Aorta (tissue), 5 donors: ENCODE measurements at regions not wholly inside any gene's neighbourhood (a gene's known extent, or its start where the extent isn't known, plus 50 kb on each side); places are given as distances from the start of the nearest gene placed in this dataset.

ENCODE experiments used
- ATAC-seq: fragments of 200-7000 bp; cut with Tn5 transposase; one replicate; pipeline ENCODE4 v1.9.1; 2022; ENCODE audit warnings: moderate library complexity; ENCODE audit not compliant: low FRiP score
- DNase-seq, 2 donors: peaks; one replicate each; pipeline ENCODE4 v3.0.0-alpha.2; 2020
- H3K27ac ChIP-seq, 2 donors: one replicate each; pipeline ENCODE4 v1.5.1; 2013; ENCODE audit warnings: low read length in 2 of 2, mild to moderate bottlenecking in 2 of 2, moderate library complexity in 2 of 2, control low read depth in 1 of 2, inconsistent platforms in 1 of 2, low read depth in 1 of 2
- H3K27me3 ChIP-seq, 2 donors: one replicate each; pipeline ENCODE4 v1.6.1; 2013; ENCODE audit warnings: control low read depth in 1 of 2, low read length in 1 of 2, mild to moderate bottlenecking in 1 of 2, moderate library complexity in 1 of 2; ENCODE audit not compliant: insufficient read depth in 2 of 2, control insufficient read depth in 1 of 2
- H3K36me3 ChIP-seq, 2 donors: one replicate each; pipeline ENCODE4 v1.6.1; 2013; ENCODE audit warnings: control low read depth in 1 of 2, low read length in 1 of 2, mild to moderate bottlenecking in 1 of 2; ENCODE audit not compliant: insufficient read depth in 2 of 2, control insufficient read depth in 1 of 2
- H3K4me1 ChIP-seq, 2 donors: one replicate each; pipeline ENCODE4 v1.6.1; 2013; ENCODE audit warnings: low read length in 2 of 2, control low read depth in 1 of 2, mild to moderate bottlenecking in 1 of 2, moderate library complexity in 1 of 2; ENCODE audit not compliant: insufficient read depth in 2 of 2, control insufficient read depth in 1 of 2
- H3K4me3 ChIP-seq, 2 donors: one replicate each; pipeline ENCODE4 v1.5.1; 2013; ENCODE audit warnings: low read length in 2 of 2, control low read depth in 1 of 2, mild to moderate bottlenecking in 1 of 2
- H3K9me3 ChIP-seq: one replicate; pipeline ENCODE4 v1.6.1; 2013; ENCODE audit warnings: mild to moderate bottlenecking, low read length; ENCODE audit not compliant: control insufficient read depth
- WGBS, 2 donors: extraction: QIAGEN DNeasy Blood & Tissue Kit; methylation state at CpG; one replicate each; pipeline ENCODE4 v1.1.7; 2013; 5-methylcytosine and 5-hydroxymethylcytosine counted together
- intact Hi-C, 2 donors: fragments of 100-400 bp; cut with DNase I; formaldehyde crosslinking; loops; one replicate each; pipeline versions ENCODE4 v1.14.2 to v1.15.0; 2022
- donor health status: healthy with polysubstance abuse.
- donor health status: Bipolar disorder and iron deficiency.
- donor health status: DM: no; HTN: no; CAD: no.
- donor health status: DM: no; HTN: no; CAD: no.
- donor health status: DM: yes; HTN: yes; CAD: no.

GRCh38 chr15:31570591-31570990 is 244.0 kb downstream of the KLF13 start:
- no peaks in the 10 kb centered on the region for H3K4me1 ChIP-seq
- WGBS, 2 donors: 84 to 90% methylated on average over 11 of the region's 11 CpGs
- ATAC-seq (no peak), DNase-seq (no peak)
- intact Hi-C loops: no loop called here
- H3K9me3 ChIP-seq: no peaks in the 10 kb centered on the region
- no peak overlapping the region for H3K4me3 ChIP-seq
- H3K36me3 ChIP-seq: peaks cover 0 to 7% of the 10 kb centered on the region in 2 donors
- no peaks in the 10 kb centered on the region for H3K27me3 ChIP-seq
- H3K27ac ChIP-seq: no peak overlapping the region

- H3K36me3 ChIP-seq: peaks cover 0 to 7% of the 10 kb centered on the region in 2 donors
- no peak overlapping the region for H3K4me3 ChIP-seq
- DNase-seq (no peak), ATAC-seq (no peak)
- intact Hi-C loops: no loop called here
- no peaks in the 10 kb centered on the region for H3K4me1 ChIP-seq
- no peaks in the 10 kb centered on the region for H3K27me3 ChIP-seq
- WGBS, 2 donors: 68 to 88% methylated on average over 3 of the region's 3 CpGs
- no peak overlapping the region for H3K27ac ChIP-seq
- no peaks in the 10 kb centered on the region for H3K9me3 ChIP-seq
Observed at GRCh38 chr15:31571676-31572075, 245.0 kb downstream of the KLF13 start.

DNA sequence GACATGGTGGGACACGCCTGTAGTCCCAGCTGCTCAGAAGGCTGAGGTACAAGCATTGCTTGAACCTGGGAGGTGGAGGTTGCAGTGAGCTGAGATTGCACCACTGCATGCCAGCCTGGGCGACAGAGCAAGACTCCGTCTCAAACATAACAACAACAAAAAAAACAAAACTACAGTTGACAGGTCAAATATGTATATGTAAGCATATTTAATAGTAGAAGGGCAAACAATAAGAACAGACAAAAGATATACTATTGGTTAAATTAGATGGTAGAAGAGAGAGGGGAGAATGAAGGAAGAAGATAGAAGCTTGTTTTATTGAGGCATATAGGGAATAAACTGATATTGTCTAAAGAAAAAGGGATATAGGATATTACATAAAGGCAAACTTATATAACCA is 247.1 kb downstream of the KLF13 start:
- no peaks in the 10 kb centered on the region for H3K36me3 ChIP-seq
- H3K27me3 ChIP-seq: no peaks in the 10 kb centered on the region
- WGBS, 2 donors: 88 to 90% methylated on average over 3 of the region's 3 CpGs
- intact Hi-C loops: no loop called here
- DNase-seq (no peak), ATAC-seq (no peak)
- no peak overlapping the region for H3K4me3 ChIP-seq
- H3K9me3 ChIP-seq: no peaks in the 10 kb centered on the region
- H3K27ac ChIP-seq: no peak overlapping the region
- no peaks in the 10 kb centered on the region for H3K4me1 ChIP-seq

GRCh38 chr15:31574766-31575165 is 248.1 kb downstream of the KLF13 start:
- Histone ChIP-seq H3K36me3 (no peaks in the 10 kb centered on the region), H3K9me3 (no peaks in the 10 kb centered on the region), H3K27ac (no peak overlapping the region), H3K27me3 (no peaks in the 10 kb centered on the region), H3K4me3 (no peak overlapping the region), H3K4me1 (no peaks in the 10 kb centered on the region)
- intact Hi-C loops: no loop called here
- WGBS, 2 donors: 54 to 72% methylated on average over 1 of the region's 1 CpG
- ATAC-seq (peak; percentile 52), DNase-seq (no peak)

GRCh38 chr15:31577108-31577507 is 250.5 kb downstream of the KLF13 start:
- Histone ChIP-seq H3K27ac (no peak overlapping the region), H3K4me3 (no peak overlapping the region), H3K9me3 (no peaks in the 10 kb centered on the region), H3K4me1 (no peaks in the 10 kb centered on the region), H3K36me3 (no peaks in the 10 kb centered on the region), H3K27me3 (no peaks in the 10 kb centered on the region)
- intact Hi-C loops: no loop called here
- WGBS, 2 donors: 46 to 50% methylated on average over 5 of the region's 5 CpGs
- DNase-seq (no peak), ATAC-seq (no peak)

GRCh38 chr15:31579282-31579681 is 252.6 kb downstream of the KLF13 start:
- no peak for ATAC-seq
- Histone ChIP-seq H3K4me3 (no peak overlapping the region), H3K36me3 (no peaks in the 10 kb centered on the region), H3K27me3 (no peaks in the 10 kb centered on the region), H3K4me1 (no peaks in the 10 kb centered on the region), H3K9me3 (peaks cover 4% of the 10 kb centered on the region), H3K27ac (no peak overlapping the region)
- intact Hi-C loops: no loop called here
- DNase-seq: no peak
- WGBS, 2 donors: 82 to 83% methylated on average over 4 of the region's 4 CpGs

- intact Hi-C loops: no loop called here
- H3K27me3 ChIP-seq: no peaks in the 10 kb centered on the region
- no peaks in the 10 kb centered on the region for H3K36me3 ChIP-seq
- no peak overlapping the region for H3K27ac ChIP-seq
- ATAC-seq: no peak
- H3K4me1 ChIP-seq: no peaks in the 10 kb centered on the region
- no peak overlapping the region for H3K4me3 ChIP-seq
- H3K9me3 ChIP-seq: peaks cover 4% of the 10 kb centered on the region
- DNase-seq: no peak
- WGBS, 2 donors: 88 to 90% methylated on average over 2 of the region's 2 CpGs
Observed at GRCh38 chr15:31579976-31580375, 253.3 kb downstream of the KLF13 start.

DNA sequence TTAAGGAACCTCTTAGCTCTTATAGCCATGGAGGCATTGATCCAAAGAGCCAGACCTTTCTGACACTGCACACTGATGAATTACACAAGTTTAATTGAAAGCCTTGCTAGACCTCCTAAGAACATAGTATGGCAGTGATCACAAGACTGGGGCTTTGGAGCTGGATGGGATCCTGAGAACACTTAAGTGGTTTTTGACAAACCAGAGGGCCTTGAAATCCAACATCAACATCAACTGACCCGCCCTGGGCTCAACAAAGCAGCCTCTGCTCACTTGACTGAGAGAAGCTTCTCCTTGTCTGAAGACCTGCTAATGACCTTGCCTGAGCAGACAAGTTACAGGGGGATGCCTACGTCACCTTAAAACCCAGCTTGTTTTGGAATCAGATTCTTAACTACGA is 257.6 kb downstream of the KLF13 start:
- no peak for ATAC-seq

DNA sequence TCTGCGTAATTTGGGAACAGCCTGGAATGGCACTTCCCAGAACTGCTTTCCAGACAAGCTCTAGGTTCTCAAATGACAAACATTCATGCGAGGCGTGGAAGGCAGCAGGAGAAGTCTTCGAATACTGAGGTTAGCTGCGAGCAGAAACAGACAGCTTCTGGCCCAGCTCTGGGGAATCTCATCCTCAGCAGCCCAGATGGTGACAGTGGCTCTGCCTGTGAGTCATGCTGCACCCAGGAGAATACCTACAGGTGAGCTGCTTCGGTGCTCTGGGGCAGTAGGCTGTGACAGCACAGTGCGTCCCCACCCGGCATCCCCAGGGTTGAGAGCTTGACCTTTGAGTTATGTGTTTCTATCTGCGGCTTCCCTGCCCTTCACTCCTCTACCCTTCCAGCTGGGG is 258.6 kb downstream of the KLF13 start:
- H3K27ac ChIP-seq: no peak overlapping the region
- H3K9me3 ChIP-seq: peaks cover 5% of the 10 kb centered on the region
- WGBS, 2 donors: 75 to 82% methylated on average over 9 of the region's 9 CpGs
- DNase-seq (no peak), ATAC-seq (no peak)
- no peaks in the 10 kb centered on the region for H3K4me1 ChIP-seq
- no peaks in the 10 kb centered on the region for H3K36me3 ChIP-seq
- no peak overlapping the region for H3K4me3 ChIP-seq
- intact Hi-C loops: no loop called here
- H3K27me3 ChIP-seq: no peaks in the 10 kb centered on the region

More for the DNA sequence above, 257.6 kb downstream of the KLF13 start:
- DNase-seq: no peak
- Histone ChIP-seq H3K27ac (no peak overlapping the region), H3K36me3 (no peaks in the 10 kb centered on the region), H3K4me1 (no peaks in the 10 kb centered on the region), H3K4me3 (no peak overlapping the region), H3K27me3 (no peaks in the 10 kb centered on the region), H3K9me3 (peaks cover 5% of the 10 kb centered on the region)
- WGBS, 2 donors: 66 to 79% methylated on average over 3 of the region's 3 CpGs
- intact Hi-C loops: no loop called here
